Upper lobe of left lung (tissue), 6 donors: ENCODE measurements at regions not wholly inside any gene's neighbourhood (a gene's known extent, or its start where the extent isn't known, plus 50 kb on each side); places are given as distances from the start of the nearest gene placed in this dataset.
"Not testable (repeated sequence)": the region's sequence is repeated elsewhere in the genome, so short reads cannot be mapped to it uniquely, and the experiment has no call there.

ENCODE experiments used
- ATAC-seq, 2 donors: fragments of 200-7000 bp; cut with Tn5 transposase; one replicate each; pipeline ENCODE4 v1.9.1; 2022; ENCODE audit warnings: mild to moderate bottlenecking in 2 of 2, moderate library complexity in 2 of 2; ENCODE audit not compliant: low FRiP score in 2 of 2
- DNase-seq, 2 donors: peaks; one replicate each; pipeline ENCODE4 v3.0.0-alpha.2; 2019 to 2020
- H3K27ac ChIP-seq, 4 donors: fragments of 200-600 bp; sonication (generic); one replicate each; pipeline ENCODE4 v1.5.1; 2016 to 2019
- H3K27me3 ChIP-seq, 4 donors: fragments of 200-600 bp; sonication (generic); one replicate each; pipeline ENCODE4 v1.5.1; 2017 to 2019
- H3K36me3 ChIP-seq, 4 donors: fragments of 200-600 bp; sonication (generic); one replicate each; pipeline ENCODE4 v1.5.1; 2016 to 2019
- H3K4me1 ChIP-seq, 4 donors: fragments of 200-600 bp; sonication (generic); one replicate each; pipeline ENCODE4 v1.5.1; 2018 to 2019
- H3K4me3 ChIP-seq, 4 donors: fragments of 200-600 bp; sonication (generic); one replicate each; pipeline ENCODE4 v1.5.1; 2017 to 2019; ENCODE audit warnings: mild to moderate bottlenecking in 2 of 4, moderate library complexity in 1 of 4
- H3K9me3 ChIP-seq, 4 donors: fragments of 200-600 bp; sonication (generic); one replicate each; pipeline ENCODE4 v1.5.1; 2018 to 2019
- CTCF ChIP-seq, 6 experiments: fragments of 450-650 bp in 4 of 6; fragments of 200-600 bp in 2 of 6; sonication (generic) in 2 of 6; IDR thresholded peaks; one replicate each; pipeline ENCODE4 v1.5.1; 2016 to 2019; ENCODE audit warnings: antibody characterized with exemption in 6 of 6
- EP300 ChIP-seq, 4 donors: sonication (generic); formaldehyde crosslinking; IDR thresholded peaks; one replicate each; pipeline ENCODE4 v1.5.1; 2017; ENCODE audit warnings: antibody characterized with exemption in 4 of 4, control low read depth in 2 of 4
- POLR2A ChIP-seq, 4 donors: fragments of 450-650 bp; IDR thresholded peaks; one replicate each; pipeline ENCODE4 v1.5.1; 2016 to 2017; ENCODE audit warnings: antibody characterized with exemption in 4 of 4, mild to moderate bottlenecking in 2 of 4
- POLR2AphosphoS5 ChIP-seq, 2 donors: sonication (generic); formaldehyde crosslinking; IDR thresholded peaks; one replicate each; pipeline ENCODE4 v1.5.1; 2017; ENCODE audit warnings: antibody characterized with exemption in 2 of 2
- WGBS, 2 donors: methylation state at CpG; one replicate each; pipeline ENCODE4 v1.1.5; 2017 to 2018; 5-methylcytosine and 5-hydroxymethylcytosine counted together
- donor health status: DM: no; HTN: no; CAD: no; lungs with moderate emphysema.
- donor health status: DM: no; HTN: yes; CAD: no; lungs with severe emphysema.

- TF ChIP-seq CTCF (IDR thresholded peaks at IDR 0.05) (no peak), POLR2AphosphoS5 (IDR thresholded peaks at IDR 0.05) (no peak), POLR2A (IDR thresholded peaks at IDR 0.05) (no peak), EP300 (IDR thresholded peaks at IDR 0.05) (no peak)
- no peaks in the 10 kb centered on the region for H3K27me3 ChIP-seq
- WGBS, 2 donors = 59 to 70% methylated on average over 12 to 37 of the region's 37 CpGs
- H3K4me3 ChIP-seq = no peak overlapping the region
- ATAC-seq = no peak
- no peaks in the 10 kb centered on the region for H3K4me1 ChIP-seq
- H3K27ac ChIP-seq = no peak overlapping the region
- peaks cover 0 to 9% (median 0%) of the 10 kb centered on the region in 4 donors for H3K9me3 ChIP-seq
- peak in 1 of 2 donors; percentile 65 for DNase-seq
- no peaks in the 10 kb centered on the region for H3K36me3 ChIP-seq
Measured at GRCh38 chr20:29318871-29319461, 1938.5 kb upstream of the DEFB115 start.

GRCh38 chr20:29319725-29320124, 1937.7 kb upstream of the DEFB115 start:
- no peak for ATAC-seq
- DNase-seq = peak in 1 of 2 donors; percentile 72
- no peaks in the 10 kb centered on the region for H3K36me3 ChIP-seq
- peaks cover 0 to 12% (median 0%) of the 10 kb centered on the region in 4 donors for H3K9me3 ChIP-seq
- H3K4me3 ChIP-seq = no peak overlapping the region
- H3K27ac ChIP-seq = no peak overlapping the region
- peaks cover 0 to 5% (median 0%) of the 10 kb centered on the region in 4 donors for H3K27me3 ChIP-seq
- H3K4me1 ChIP-seq = no peaks in the 10 kb centered on the region
- WGBS, 2 donors = 20 to 56% methylated on average over 17 to 23 of the region's 23 CpGs
- TF ChIP-seq CTCF (IDR thresholded peaks at IDR 0.05) (no peak), EP300 (IDR thresholded peaks at IDR 0.05) (no peak), POLR2A (IDR thresholded peaks at IDR 0.05) (no peak), POLR2AphosphoS5 (IDR thresholded peaks at IDR 0.05) (no peak)

- H3K36me3 ChIP-seq, H3K27me3 ChIP-seq, DNase-seq, ATAC-seq, H3K4me1 ChIP-seq, H3K27ac ChIP-seq: not testable (repeated sequence)
- peak overlapping the region in 2 of 4 donors; percentile 2 to 13 for H3K4me3 ChIP-seq
- peaks cover 0 to 12% (median 0%) of the 10 kb centered on the region in 4 donors for H3K9me3 ChIP-seq
- 20 to 48% methylated on average over 30 to 34 of the region's 35 CpGs for WGBS, 2 donors
Measured at GRCh38 chr20:29320216-29320949, 1937.1 kb upstream of the DEFB115 start.

- 49 to 82% methylated on average over 21 to 37 of the region's 37 CpGs for WGBS, 2 donors
Measured at GRCh38 chr20:29323631-29324515, 1933.6 kb upstream of the DEFB115 start.

GRCh38 chr20:29324516-29325303, 1932.8 kb upstream of the DEFB115 start:
- WGBS, 2 donors = 42 to 80% methylated on average over 13 to 31 of the region's 34 CpGs
- peaks cover 0 to 10% (median 0%) of the 10 kb centered on the region in 4 donors for H3K9me3 ChIP-seq
- not testable (repeated sequence) for H3K27me3 ChIP-seq, H3K36me3 ChIP-seq, H3K27ac ChIP-seq, ATAC-seq, H3K4me1 ChIP-seq, H3K4me3 ChIP-seq, DNase-seq

More at GRCh38 chr20:29323631-29324515, 1933.6 kb upstream of the DEFB115 start:
- peaks cover 0 to 15% (median 0%) of the 10 kb centered on the region in 4 donors for H3K9me3 ChIP-seq
- H3K4me3 ChIP-seq, H3K4me1 ChIP-seq, H3K27me3 ChIP-seq, H3K36me3 ChIP-seq, ATAC-seq, H3K27ac ChIP-seq: not testable (repeated sequence)
- DNase-seq = peak in 1 of 2 donors; percentile 79
